T-helper 9 cell (primary cell): ENCODE measurements at regions not wholly inside any gene's neighbourhood (a gene's known extent, or its start where the extent isn't known, plus 50 kb on each side); places are given as distances from the start of the nearest gene placed in this dataset.
"Not testable (repeated sequence)": the region's sequence is repeated elsewhere in the genome, so short reads cannot be mapped to it uniquely, and the experiment has no call there.

Experiments
- DNase-seq: peaks from one replicate; pipeline ENCODE4 v3.0.0-alpha.2; 2020

- DNase-seq, result no peak
These were observed 96.5 kb upstream of the PCSK1 start for GRCh38 chr5:96529559-96529958.

- DNase-seq, result no peak
These were observed 97.9 kb upstream of the PCSK1 start for GRCh38 chr5:96530901-96531300.

- no peak for DNase-seq
These were observed 100.3 kb upstream of the PCSK1 start for GRCh38 chr5:96533371-96533770.

- DNase-seq, result no peak
These were observed 104.3 kb upstream of the PCSK1 start for GRCh38 chr5:96537386-96537785.

GRCh38 chr5:96538808-96539250 is 105.8 kb upstream of the PCSK1 start:
- DNase-seq, result no peak

- no peak for DNase-seq
These were observed 113.1 kb upstream of the PCSK1 start for GRCh38 chr5:96546120-96546519.

GRCh38 chr5:96547486-96547885 is 114.4 kb upstream of the PCSK1 start:
- DNase-seq, result no peak

- DNase-seq, result no peak
These were observed 113.3 kb upstream of the CAST start for GRCh38 chr5:96548905-96549304.

- not testable (repeated sequence) for DNase-seq
These were observed 101.3 kb upstream of the CAST start for GRCh38 chr5:96560857-96561256.

GRCh38 chr5:96562614-96563013 is 99.6 kb upstream of the CAST start:
- no peak for DNase-seq

- DNase-seq, result no peak
These were observed 98.4 kb upstream of the CAST start for GRCh38 chr5:96563816-96564215.

GRCh38 chr5:96565582-96566265 is 96.5 kb upstream of the CAST start:
- DNase-seq, result no peak

- no peak for DNase-seq
These were observed 95.2 kb upstream of the CAST start for GRCh38 chr5:96566833-96567587.

GRCh38 chr5:96569332-96569731 is 92.8 kb upstream of the CAST start:
- no peak for DNase-seq

- DNase-seq, result no peak
These were observed 92.4 kb upstream of the CAST start for GRCh38 chr5:96569770-96570169.

GRCh38 chr5:96572864-96573512 is 89.2 kb upstream of the CAST start:
- no peak for DNase-seq

- no peak for DNase-seq
These were observed 88.7 kb upstream of the CAST start for GRCh38 chr5:96573513-96573894.

GRCh38 chr5:96576876-96577275 is 85.3 kb upstream of the CAST start:
- DNase-seq, result no peak

GRCh38 chr5:96577909-96578308 is 84.3 kb upstream of the CAST start:
- DNase-seq, result no peak

GRCh38 chr5:96579711-96580110 is 82.5 kb upstream of the CAST start:
- DNase-seq, result no peak

GRCh38 chr5:96582343-96582742 is 79.8 kb upstream of the CAST start:
- no peak for DNase-seq

- DNase-seq, result no peak
These were observed 77.5 kb upstream of the CAST start for GRCh38 chr5:96584712-96585111.

- no peak for DNase-seq
These were observed 73.6 kb upstream of the CAST start for GRCh38 chr5:96588539-96588938.

- DNase-seq, result no peak
These were observed 71.4 kb upstream of the CAST start for GRCh38 chr5:96590796-96591195.
